Osteoblast (primary cell): ENCODE measurements at regions not wholly inside any gene's neighbourhood (a gene's known extent, or its start where the extent isn't known, plus 50 kb on each side); places are given as distances from the start of the nearest gene placed in this dataset.

ENCODE experiments used
- DNase-seq: peaks from one replicate; pipeline ENCODE4 v3.0.0; 2011; ENCODE audit warnings: low spot score, mixed read lengths; ENCODE audit not compliant: insufficient read length; ENCODE audit errors: missing footprints
- H2AFZ ChIP-seq: 2 replicates; pipeline ENCODE4 v1.6.0; 2011; ENCODE audit warnings: mild to moderate bottlenecking, low read length
- H3K27ac ChIP-seq: 2 replicates; pipeline ENCODE4 v1.5.1; 2011; ENCODE audit warnings: mild to moderate bottlenecking, low read depth, low read length, moderate library complexity
- H3K27me3 ChIP-seq: 2 replicates; pipeline ENCODE4 v1.6.0; 2012; ENCODE audit warnings: mild to moderate bottlenecking, control low read depth, inconsistent platforms, low read length, moderate library complexity; ENCODE audit not compliant: insufficient read depth
- H3K36me3 ChIP-seq: 2 replicates; pipeline ENCODE4 v1.5.1; 2011; ENCODE audit warnings: mild to moderate bottlenecking, low read length, control low read depth, moderate library complexity; ENCODE audit not compliant: insufficient read depth
- H3K4me1 ChIP-seq: 2 replicates; pipeline ENCODE4 v1.5.1; 2011; ENCODE audit warnings: mild to moderate bottlenecking, low read length, control low read depth, moderate library complexity; ENCODE audit not compliant: insufficient read depth
- H3K4me2 ChIP-seq: 2 replicates; pipeline ENCODE4 v1.6.0; 2011; ENCODE audit warnings: mild to moderate bottlenecking, low read length; ENCODE audit not compliant: insufficient read depth
- H3K4me3 ChIP-seq: fragments of 200-600 bp; sonication (generic); 3 replicates; pipeline ENCODE4 v1.5.1; 2012; ENCODE audit warnings: mild to moderate bottlenecking, low read length, inconsistent platforms; ENCODE audit not compliant: insufficient read depth
- H3K79me2 ChIP-seq: 2 replicates; pipeline ENCODE4 v1.6.0; 2012; ENCODE audit warnings: mild to moderate bottlenecking, low read length, control low read depth, inconsistent platforms; ENCODE audit not compliant: insufficient read depth
- H3K9me3 ChIP-seq: 2 replicates; pipeline ENCODE4 v1.5.1; 2011; ENCODE audit warnings: low read depth, low read length, control low read depth
- H4K20me1 ChIP-seq: 2 replicates; pipeline ENCODE4 v1.6.0; 2012; ENCODE audit warnings: mild to moderate bottlenecking, low read length, control low read depth; ENCODE audit not compliant: insufficient read depth
- CTCF ChIP-seq: IDR thresholded peaks from 2 replicates; pipeline ENCODE4 v1.5.1; 2011; ENCODE audit warnings: mild to moderate bottlenecking, low read depth, low read length, moderate library complexity; ENCODE audit errors: extremely low read depth

GRCh38 chr6:8686077-8686476 lies 250.7 kb upstream of the SLC35B3 start:
- Histone ChIP-seq H3K9me3 (peaks cover 6% of the 10 kb centered on the region), H3K4me3 (no peak overlapping the region), H3K79me2 (no peaks in the 10 kb centered on the region), H2AFZ (no peak overlapping the region), H3K27me3 (no peaks in the 10 kb centered on the region), H3K4me2 (no peak overlapping the region), H3K36me3 (no peaks in the 10 kb centered on the region), H3K27ac (no peak overlapping the region), H4K20me1 (no peaks in the 10 kb centered on the region), H3K4me1 (no peaks in the 10 kb centered on the region)
- no peak for TF ChIP-seq CTCF
- no peak for DNase-seq

- Histone ChIP-seq H3K27me3 (no peaks in the 10 kb centered on the region), H3K4me1 (no peaks in the 10 kb centered on the region), H3K9me3 (peaks cover 6% of the 10 kb centered on the region), H2AFZ (no peak overlapping the region), H3K4me2 (no peak overlapping the region), H3K4me3 (no peak overlapping the region), H3K27ac (no peak overlapping the region), H3K79me2 (no peaks in the 10 kb centered on the region), H4K20me1 (no peaks in the 10 kb centered on the region), H3K36me3 (no peaks in the 10 kb centered on the region)
- DNase-seq: no peak
- no peak for TF ChIP-seq CTCF
Measured at GRCh38 chr6:8683204-8683603, 247.9 kb upstream of the SLC35B3 start.

- no peaks in the 10 kb centered on the region for H3K36me3 ChIP-seq
- H3K4me1 ChIP-seq: no peaks in the 10 kb centered on the region
- H4K20me1 ChIP-seq: no peaks in the 10 kb centered on the region
- DNase-seq: no peak
- no peak for TF ChIP-seq CTCF
- H3K4me3 ChIP-seq: no peak overlapping the region
- no peak overlapping the region for H3K4me2 ChIP-seq
- H3K9me3 ChIP-seq: peaks cover 6% of the 10 kb centered on the region
- H2AFZ ChIP-seq: no peak overlapping the region
- H3K27me3 ChIP-seq: no peaks in the 10 kb centered on the region
- H3K79me2 ChIP-seq: no peaks in the 10 kb centered on the region
- H3K27ac ChIP-seq: no peak overlapping the region
Measured at GRCh38 chr6:8679823-8680222, 244.5 kb upstream of the SLC35B3 start.

- no peak for DNase-seq
Measured at GRCh38 chr6:8678466-8678865, 243.1 kb upstream of the SLC35B3 start.

More at GRCh38 chr6:8678466-8678865, 243.1 kb upstream of the SLC35B3 start:
- Histone ChIP-seq H3K9me3 (peaks cover 6% of the 10 kb centered on the region), H3K27me3 (no peaks in the 10 kb centered on the region), H2AFZ (no peak overlapping the region), H3K27ac (no peak overlapping the region), H3K4me1 (no peaks in the 10 kb centered on the region), H3K4me3 (no peak overlapping the region), H4K20me1 (no peaks in the 10 kb centered on the region), H3K36me3 (no peaks in the 10 kb centered on the region), H3K79me2 (no peaks in the 10 kb centered on the region), H3K4me2 (no peak overlapping the region)
- no peak for TF ChIP-seq CTCF
